ENCODE measurements at regions not wholly inside any gene's neighbourhood (a gene's known extent, or its start where the extent isn't known, plus 50 kb on each side); places are given as distances from the start of the nearest gene placed in this dataset.
"Not testable (repeated sequence)": the region's sequence is repeated elsewhere in the genome, so short reads cannot be mapped to it uniquely, and the experiment has no call there.

DNA sequence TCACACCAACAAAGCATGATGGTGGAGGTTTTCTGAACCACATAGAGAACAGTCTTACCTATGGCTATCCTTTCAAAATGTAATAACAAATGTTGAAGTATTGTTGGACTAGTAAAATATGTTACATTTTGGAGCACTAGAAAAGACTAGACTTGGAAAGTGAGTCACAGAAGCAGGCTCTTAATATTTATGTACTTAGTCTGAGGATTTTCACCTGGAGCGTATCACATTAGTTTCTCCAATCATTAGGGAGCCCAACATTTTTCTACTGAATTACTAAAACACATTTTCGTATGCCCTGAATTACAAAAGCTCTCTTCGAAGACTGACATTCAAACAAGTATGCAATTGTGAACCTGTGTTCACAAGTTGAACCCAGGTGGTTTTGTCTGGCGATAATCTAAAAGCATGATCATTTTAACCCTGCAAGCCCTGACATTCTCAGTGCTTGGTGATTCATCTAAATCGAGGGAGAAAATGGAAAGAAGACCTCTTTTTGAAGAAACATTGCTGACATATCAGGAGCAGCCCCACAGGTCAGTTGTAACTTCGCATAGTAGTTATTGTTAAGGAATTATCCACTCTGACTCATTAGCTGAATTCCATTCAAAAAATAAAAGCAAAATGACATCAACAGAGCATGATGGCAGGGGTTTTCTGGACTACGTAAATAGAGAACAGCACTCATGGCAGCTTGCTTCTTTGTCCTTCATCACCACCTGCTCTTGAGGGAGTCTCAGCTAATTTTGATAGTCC, 679.8 kb upstream of the NECTIN3 start:
- DNase-seq (ENCODE audit: low spot score) = no peak

- no peak for DNase-seq (ENCODE audit: low spot score)
Observed at GRCh38 chr3:110393941-110394340, 677.7 kb upstream of the NECTIN3 start.

DNA sequence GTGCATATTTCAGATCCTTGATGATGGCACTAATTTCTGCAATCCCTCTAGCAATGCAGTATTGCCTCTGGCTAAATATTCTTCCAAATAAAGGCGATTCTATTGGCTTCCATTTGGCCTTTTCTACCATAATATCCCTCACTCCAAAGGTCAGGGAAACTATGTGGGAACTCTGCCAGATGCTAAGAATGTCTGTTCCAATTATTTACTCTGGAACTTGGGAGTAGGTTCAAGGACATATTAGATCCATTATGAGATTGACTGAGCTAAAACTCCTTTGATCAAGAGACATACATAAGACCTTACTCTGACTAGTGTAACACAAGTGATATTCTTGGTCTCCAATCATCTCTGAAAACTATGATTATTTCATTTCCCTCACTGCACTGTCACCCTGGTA, 674.5 kb upstream of the NECTIN3 start:
- no peak for DNase-seq (ENCODE audit: low spot score)

GRCh38 chr3:110400315-110400714, 671.3 kb upstream of the NECTIN3 start:
- DNase-seq (ENCODE audit: low spot score) = no peak

GRCh38 chr3:110405830-110406585, 665.6 kb upstream of the NECTIN3 start:
- DNase-seq (ENCODE audit: low spot score) = no peak

DNA sequence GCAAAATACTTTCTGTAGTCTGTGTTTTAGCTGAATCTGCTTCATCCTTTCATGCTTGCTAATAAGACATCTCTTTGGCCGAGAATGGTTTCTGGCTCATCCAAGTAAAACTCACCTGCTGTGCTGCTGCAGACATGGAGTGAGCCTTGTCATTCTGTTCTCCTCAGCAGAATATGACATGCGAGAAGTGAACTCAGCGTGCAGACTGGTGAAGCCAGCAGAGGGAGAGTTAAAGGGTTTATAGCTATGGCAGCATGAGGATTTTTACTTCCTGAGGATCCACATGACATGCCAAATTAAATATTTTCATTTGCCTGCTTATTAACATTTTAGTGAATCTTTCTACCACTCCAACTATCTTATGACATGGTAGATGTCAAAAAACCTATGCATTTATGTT, 658.4 kb upstream of the NECTIN3 start:
- no peak for DNase-seq (ENCODE audit: low spot score)

GRCh38 chr3:110413807-110414748, 657.5 kb upstream of the NECTIN3 start:
- no peak for DNase-seq (ENCODE audit: low spot score)

DNA sequence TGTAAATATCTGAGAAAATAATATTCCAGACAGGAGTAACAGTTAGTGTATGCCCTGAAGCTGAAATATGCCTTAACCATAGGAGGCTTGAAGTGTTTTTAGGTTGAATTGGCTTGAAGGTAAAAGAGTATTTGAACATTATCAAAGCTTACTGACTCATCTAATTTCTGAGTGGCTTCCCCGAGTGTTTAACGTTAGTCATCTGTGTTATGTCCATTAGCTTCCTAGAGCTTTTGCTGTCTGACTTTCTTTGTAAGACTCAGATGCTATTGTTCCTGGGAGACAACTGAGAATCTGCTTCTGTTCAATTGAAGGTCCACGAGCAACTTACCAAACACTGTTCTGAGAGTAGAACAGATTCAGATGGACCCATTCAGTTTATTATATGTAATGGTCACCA, 656.8 kb upstream of the NECTIN3 start:
- DNase-seq (ENCODE audit: low spot score) = no peak

DNA sequence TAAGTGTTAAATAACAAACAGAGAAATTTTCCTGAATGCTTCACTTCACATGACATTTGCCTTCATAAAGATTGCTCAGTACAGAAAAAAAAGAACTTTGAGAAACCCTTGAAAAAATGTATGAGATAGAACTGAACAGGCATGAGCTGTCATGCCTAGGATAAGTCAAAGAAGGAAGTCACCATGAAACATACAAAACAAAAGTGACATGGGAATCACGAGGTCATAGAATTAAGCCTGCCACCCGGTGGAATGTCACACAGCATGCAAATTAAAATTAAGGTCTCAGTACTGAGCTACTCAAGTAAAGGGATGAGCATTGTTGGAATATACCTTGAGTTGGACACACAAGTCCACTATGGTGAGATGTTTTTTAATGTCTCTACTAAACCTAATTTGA, 652.5 kb upstream of the NECTIN3 start:
- DNase-seq (ENCODE audit: low spot score) = no peak

- DNase-seq (ENCODE audit: low spot score) = no peak
Observed at GRCh38 chr3:110419601-110420000, 652.0 kb upstream of the NECTIN3 start.

GRCh38 chr3:110420158-110420641, 651.4 kb upstream of the NECTIN3 start:
- no peak for DNase-seq (ENCODE audit: low spot score)

GRCh38 chr3:110423276-110423675, 648.3 kb upstream of the NECTIN3 start:
- DNase-seq (ENCODE audit: low spot score) = no peak

GRCh38 chr3:110430146-110430545, 641.5 kb upstream of the NECTIN3 start:
- DNase-seq (ENCODE audit: low spot score) = no peak

DNA sequence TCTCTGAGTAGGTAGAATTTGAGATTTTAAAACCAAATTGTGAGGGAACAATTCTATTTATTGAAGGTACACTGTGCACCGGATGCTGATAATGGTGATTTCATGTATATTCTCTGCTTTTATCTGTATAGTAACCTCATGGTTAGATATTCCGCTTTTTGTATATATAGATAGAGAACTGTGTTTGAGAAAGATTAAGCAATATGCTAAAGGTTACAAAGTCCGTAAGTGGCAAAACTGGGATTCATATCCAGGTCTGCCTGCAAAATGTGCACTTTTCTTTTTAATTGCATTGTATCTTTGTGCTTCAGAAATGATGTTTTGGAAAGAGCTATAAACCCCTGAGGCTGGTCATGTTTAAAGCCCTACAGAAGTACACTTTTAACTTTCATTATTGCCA, 635.4 kb upstream of the NECTIN3 start:
- DNase-seq (ENCODE audit: low spot score) = no peak

DNA sequence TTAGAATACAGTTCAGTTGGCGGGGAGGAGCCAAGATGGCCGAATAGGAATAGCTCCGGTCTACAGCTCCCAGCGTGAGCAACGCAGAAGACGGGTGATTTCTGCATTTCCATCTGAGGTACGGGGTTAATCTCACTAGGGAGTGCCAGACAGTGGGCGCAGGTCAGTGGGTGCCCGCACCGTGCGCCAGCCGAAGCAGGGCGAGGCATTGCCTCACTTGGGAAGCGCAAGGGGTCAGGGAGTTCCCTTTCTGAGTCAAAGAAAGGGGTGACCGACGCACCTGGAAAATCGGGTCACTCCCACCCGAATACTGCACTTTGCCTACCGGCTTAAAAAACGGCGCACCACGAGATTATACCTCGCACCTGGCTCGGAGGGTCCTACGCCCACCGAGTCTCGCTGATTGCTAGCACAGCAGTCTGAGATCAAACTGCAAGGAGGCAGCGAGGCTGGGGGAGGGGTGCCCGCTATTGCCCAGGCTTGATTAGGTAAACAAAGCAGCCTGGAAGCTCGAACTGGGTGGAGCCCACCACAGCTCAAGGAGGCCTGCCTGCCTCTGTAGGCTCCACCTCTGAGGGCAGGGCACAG, 631.5 kb upstream of the NECTIN3 start:
- DNase-seq (ENCODE audit: low spot score) = not testable (repeated sequence)

DNA sequence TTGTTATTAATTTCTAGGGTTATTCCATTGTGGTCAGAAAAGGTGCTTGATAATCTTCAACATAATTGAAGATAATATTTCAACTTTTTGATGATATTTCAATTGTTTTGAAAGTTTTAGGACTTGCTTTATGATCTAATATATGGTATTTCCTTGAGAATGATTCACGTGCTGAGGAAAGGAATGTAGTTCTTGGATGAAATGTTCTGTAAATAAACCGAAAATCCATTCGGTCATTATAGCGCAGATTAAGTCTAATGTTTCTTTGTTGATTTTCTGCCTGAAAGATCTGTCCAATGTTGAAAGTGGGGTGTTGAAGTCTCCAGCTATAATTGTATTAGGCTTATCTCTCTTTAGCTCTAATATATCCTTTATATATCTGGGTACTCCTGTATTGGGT, 617.5 kb upstream of the NECTIN3 start:
- DNase-seq (ENCODE audit: low spot score) = no peak

DNA sequence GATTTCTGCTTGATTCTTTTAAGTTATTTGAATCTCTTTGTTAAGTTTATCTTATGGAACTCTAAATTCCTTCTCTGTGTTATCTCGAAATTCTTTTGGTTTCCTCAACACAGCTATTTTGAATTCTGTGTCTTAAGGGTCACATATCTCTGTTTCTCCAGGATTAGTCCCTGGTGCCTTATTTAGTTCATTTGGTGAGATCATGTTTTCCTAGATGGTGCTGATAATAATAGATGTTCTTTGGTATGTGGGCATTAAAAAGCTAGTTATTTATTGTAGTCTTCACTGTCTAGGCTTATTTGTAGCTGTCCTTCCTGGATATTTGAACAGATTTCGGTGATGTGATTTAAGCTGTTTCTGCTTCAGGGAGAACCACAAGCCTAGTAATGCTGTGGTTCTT, 615.6 kb upstream of the NECTIN3 start:
- no peak for DNase-seq (ENCODE audit: low spot score)

DNA sequence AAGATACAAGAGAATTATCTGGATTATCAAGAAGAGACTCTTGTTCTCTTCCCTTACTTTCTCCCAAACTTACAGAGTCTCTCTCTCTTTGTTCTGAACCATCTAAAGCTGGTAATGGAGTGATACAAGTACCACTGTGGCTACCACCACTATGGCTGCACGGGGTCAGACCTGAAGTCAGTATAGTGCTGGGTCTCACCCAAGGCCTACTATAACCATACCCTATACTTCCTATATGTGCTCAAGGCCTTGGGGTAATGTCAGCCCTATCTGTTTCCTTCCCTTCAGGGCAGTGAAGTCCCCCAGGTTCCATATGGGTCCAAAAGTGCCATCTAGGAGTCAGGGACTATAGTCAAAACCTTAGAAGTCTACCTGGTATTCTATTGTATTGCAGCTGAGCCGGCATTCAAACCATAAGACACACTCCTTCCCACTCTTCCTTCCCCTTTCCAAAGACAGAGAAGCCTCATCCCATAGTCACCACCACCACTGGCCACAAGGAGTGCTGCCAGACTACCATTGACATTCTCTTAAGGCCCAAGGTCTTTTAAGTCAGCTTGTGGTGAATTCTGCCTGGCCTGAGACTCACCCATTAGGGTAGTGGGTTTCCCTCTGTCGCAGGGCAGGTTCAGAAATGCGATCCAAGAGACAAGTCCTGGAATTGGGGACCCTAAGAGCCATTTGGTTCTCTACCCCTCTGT, 615.0 kb upstream of the NECTIN3 start:
- no peak for DNase-seq (ENCODE audit: low spot score)

DNA sequence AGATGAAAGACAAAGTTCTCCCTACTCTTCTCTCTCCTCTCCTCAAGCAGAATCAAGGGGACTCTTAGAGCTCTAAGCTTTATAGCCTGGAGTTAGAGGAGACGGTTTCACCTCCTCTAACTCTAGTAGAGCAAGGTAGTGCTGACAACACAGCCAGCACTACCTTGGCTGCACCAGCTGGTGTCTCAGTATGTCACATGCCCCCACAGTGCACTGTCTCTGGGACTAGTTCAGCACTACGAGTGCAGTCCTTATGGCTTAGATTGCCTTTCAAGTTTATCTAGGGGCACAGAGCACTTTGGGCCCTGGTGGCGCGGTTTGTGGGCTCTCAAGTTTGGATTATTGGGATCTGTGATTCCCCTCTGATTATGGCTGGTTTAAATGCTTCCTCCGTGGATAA, 614.1 kb upstream of the NECTIN3 start:
- no peak for DNase-seq (ENCODE audit: low spot score)

GRCh38 chr3:110459021-110459420, 612.6 kb upstream of the NECTIN3 start:
- DNase-seq (ENCODE audit: low spot score) = no peak

GRCh38 chr3:110470310-110470709, 601.3 kb upstream of the NECTIN3 start:
- DNase-seq (ENCODE audit: low spot score) = no peak
